ENCODE measurements at regions not wholly inside any gene's neighbourhood (a gene's known extent, or its start where the extent isn't known, plus 50 kb on each side); places are given as distances from the start of the nearest gene placed in this dataset.

- intact Hi-C loops (cut with DNase I), result no loop called here
- H3K36me3 ChIP-seq, result no peaks in the 10 kb centered on the region
- H3K4me3 ChIP-seq, result no peak overlapping the region
- DNase-seq (no peak), ATAC-seq (no peak)
- peaks cover 0 to 18% (median 0%) of the 10 kb centered on the region in 11 donors for H3K9me3 ChIP-seq
- H3K4me1 ChIP-seq, result no peaks in the 10 kb centered on the region
- no peaks in the 10 kb centered on the region for H3K27me3 ChIP-seq
- no peak overlapping the region for H3K27ac ChIP-seq
- TF ChIP-seq CTCF (IDR thresholded peaks at IDR 0.05), result no peak
These were observed 206.4 kb downstream of the KIF2B start for GRCh38 chr17:54028986-54029580.

GRCh38 chr17:54029986-54030385, 207.3 kb downstream of the KIF2B start:
- no peak for TF ChIP-seq CTCF (IDR thresholded peaks at IDR 0.05)
- intact Hi-C loops (cut with DNase I), result loop anchor here in 1 of 10 donors (10.0 kb wide), 1 partner anchor 55 kb away; no protein-coding TSS in a partner anchor
- H3K27me3 ChIP-seq, result no peaks in the 10 kb centered on the region
- H3K36me3 ChIP-seq, result no peaks in the 10 kb centered on the region
- no peak overlapping the region for H3K27ac ChIP-seq
- ATAC-seq (no peak), DNase-seq (no peak)
- peaks cover 0 to 18% (median 0%) of the 10 kb centered on the region in 11 donors for H3K9me3 ChIP-seq
- H3K4me1 ChIP-seq, result no peaks in the 10 kb centered on the region
- H3K4me3 ChIP-seq, result no peak overlapping the region
- 88 to 92% methylated on average over 5 of the region's 5 CpGs for whole genome bisulfite sequencing, 2 donors

DNA sequence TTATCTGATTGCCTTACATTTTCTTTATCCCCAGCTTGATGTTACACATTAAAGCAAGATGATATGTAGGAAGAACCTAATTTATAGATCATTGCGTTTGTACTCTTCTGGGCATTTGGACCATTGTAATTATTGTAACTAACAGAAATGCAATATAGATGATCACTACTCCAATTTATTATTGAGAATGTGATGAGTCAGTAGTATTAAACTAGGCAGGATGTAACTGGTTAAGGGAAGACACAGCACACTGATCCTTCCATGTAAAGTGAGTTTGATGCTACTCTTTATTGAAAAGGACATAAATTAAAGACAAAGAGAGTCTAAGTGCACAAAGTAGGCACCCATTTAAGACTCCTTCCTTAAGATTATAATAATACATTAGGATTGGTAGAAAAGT, 223.8 kb downstream of the KIF2B start:
- Histone ChIP-seq H3K27ac (no peak overlapping the region), H3K9me3 (peaks cover 0 to 29% (median 5%) of the 10 kb centered on the region in 11 donors), H3K4me1 (no peaks in the 10 kb centered on the region), H3K36me3 (no peaks in the 10 kb centered on the region), H3K27me3 (no peaks in the 10 kb centered on the region), H3K4me3 (no peak overlapping the region)
- WGBS, 2 donors, result 87 to 96% methylated on average over 1 of the region's 1 CpG
- intact Hi-C loops (cut with DNase I), result no loop called here
- ATAC-seq (no peak), DNase-seq (no peak)
- TF ChIP-seq CTCF (IDR thresholded peaks at IDR 0.05), result no peak

DNA sequence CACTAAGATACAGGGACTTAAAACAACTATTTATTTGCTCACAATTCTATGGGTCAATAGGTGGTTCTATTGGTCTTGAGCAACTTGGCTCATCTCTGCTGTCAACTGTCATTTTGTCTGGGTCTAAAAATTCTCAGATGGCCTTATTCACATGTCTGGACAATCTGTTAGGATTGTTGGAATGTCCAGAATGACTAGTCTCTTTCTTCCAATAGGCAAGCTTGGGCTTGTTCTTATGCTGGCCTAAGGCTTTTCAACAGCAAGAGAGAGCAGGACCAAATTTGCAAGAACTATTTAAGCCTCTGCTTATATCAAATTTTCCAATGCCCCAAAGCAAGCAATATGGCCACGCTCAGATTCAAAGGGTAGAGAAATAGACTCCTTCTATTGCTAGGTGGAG, 240.9 kb downstream of the KIF2B start:
- intact Hi-C loops (cut with DNase I), result no loop called here

More for the DNA sequence above, 240.9 kb downstream of the KIF2B start:
- Histone ChIP-seq H3K27ac (no peak overlapping the region), H3K27me3 (no peaks in the 10 kb centered on the region), H3K4me1 (no peaks in the 10 kb centered on the region), H3K36me3 (no peaks in the 10 kb centered on the region), H3K9me3 (peaks cover 0 to 13% (median 6%) of the 10 kb centered on the region in 11 donors), H3K4me3 (no peak overlapping the region)
- no peak for DNase-seq
- no peak for TF ChIP-seq CTCF (IDR thresholded peaks at IDR 0.05)
- no peak for ATAC-seq
- 69 to 84% methylated on average over 1 of the region's 1 CpG for WGBS, 2 donors

All from heart right ventricle (tissue), 16 donors.